ENCODE measurements at regions not wholly inside any gene's neighbourhood (a gene's known extent, or its start where the extent isn't known, plus 50 kb on each side); places are given as distances from the start of the nearest gene placed in this dataset.

DNA sequence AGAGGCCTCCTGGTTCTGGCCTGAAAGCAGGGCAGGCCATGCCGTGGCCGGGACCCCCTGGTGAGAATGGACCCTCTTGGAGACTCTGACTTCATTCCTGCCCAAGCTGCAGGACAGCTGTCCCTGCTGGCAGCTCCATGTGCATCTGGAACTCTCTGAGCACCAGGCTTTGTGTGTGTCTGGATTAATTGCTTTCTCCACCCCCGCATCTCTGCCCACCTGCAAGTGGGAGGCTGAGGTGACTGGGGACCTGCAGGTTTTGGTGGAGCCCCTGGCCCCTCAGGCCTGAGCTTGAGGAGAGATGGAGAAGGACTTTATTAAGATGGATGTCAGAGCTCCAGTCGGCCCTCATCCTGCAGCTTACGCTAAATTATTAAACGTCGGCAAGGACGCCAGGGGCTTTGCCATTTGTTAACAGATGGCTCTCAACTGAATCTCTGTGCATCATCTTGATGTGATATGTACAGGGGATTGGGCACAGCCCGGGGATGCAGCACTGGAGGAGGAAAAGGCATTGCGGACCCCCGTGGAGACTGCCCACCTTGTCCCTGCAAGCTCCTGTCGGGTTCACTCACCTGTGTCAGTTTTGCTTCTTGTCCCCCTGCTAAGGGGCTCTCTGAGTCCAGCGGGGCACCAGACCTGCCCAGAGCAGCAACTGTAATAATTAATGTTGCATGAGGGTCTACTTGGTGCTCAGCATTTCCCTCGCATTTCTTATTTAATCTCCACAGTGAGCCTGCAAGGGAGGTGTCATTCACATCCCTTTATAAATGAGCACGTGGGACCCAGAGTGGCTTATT is 154.1 kb upstream of the RPL38 start:
- Histone ChIP-seq H3K4me3 (no peak overlapping the region), H3K4me1 (no peaks in the 10 kb centered on the region), H3K27me3 (peaks cover 0 to 80% (median 62%) of the 10 kb centered on the region in 7 donors), H3K9me3 (no peaks in the 10 kb centered on the region), H3K27ac (no peak overlapping the region), H3K36me3 (no peaks in the 10 kb centered on the region)
- ATAC-seq (no peak), DNase-seq (no peak)
- 80 to 82% methylated on average over 15 of the region's 15 CpGs for WGBS, 2 donors
- TF ChIP-seq, protein P1, sequence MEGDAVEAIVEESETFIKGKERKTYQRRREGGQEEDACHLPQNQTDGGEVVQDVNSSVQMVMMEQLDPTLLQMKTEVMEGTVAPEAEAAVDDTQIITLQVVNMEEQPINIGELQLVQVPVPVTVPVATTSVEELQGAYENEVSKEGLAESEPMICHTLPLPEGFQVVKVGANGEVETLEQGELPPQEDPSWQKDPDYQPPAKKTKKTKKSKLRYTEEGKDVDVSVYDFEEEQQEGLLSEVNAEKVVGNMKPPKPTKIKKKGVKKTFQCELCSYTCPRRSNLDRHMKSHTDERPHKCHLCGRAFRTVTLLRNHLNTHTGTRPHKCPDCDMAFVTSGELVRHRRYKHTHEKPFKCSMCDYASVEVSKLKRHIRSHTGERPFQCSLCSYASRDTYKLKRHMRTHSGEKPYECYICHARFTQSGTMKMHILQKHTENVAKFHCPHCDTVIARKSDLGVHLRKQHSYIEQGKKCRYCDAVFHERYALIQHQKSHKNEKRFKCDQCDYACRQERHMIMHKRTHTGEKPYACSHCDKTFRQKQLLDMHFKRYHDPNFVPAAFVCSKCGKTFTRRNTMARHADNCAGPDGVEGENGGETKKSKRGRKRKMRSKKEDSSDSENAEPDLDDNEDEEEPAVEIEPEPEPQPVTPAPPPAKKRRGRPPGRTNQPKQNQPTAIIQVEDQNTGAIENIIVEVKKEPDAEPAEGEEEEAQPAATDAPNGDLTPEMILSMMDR (IDR thresholded peaks at IDR 0.05) = no peak
- intact Hi-C loops (cut with DNase I) = loop anchor here in 2 of 10 donors (10.0 kb wide), 2 partner anchors 55 to 65 kb away; no protein-coding TSS in a partner anchor

DNA sequence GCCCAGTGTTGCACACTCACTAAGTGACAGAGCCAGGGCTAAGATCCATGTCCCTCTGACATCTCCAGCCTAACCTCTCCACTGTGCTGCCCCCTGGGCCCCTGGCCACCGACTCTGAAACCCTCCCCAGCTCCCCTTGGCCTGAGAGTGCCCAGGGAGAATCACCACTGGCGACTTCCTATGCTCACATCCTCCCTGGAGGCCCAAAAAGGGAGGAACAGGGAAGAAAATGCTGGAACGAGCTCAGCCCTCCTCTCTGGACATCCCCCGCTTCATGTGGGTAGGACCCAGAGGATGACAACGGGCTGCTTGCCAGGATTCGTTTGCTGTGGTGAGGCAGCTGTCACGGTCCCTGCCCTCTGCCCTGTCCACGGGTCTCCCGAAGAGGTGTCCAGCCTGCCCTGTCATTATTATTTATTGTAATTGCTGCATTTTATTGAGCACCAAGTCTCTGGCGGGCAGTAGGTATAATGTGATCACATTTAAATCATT is 153.5 kb upstream of the RPL38 start:
- Histone ChIP-seq H3K4me1 (no peaks in the 10 kb centered on the region), H3K27ac (no peak overlapping the region), H3K36me3 (no peaks in the 10 kb centered on the region), H3K27me3 (peaks cover 0 to 85% (median 64%) of the 10 kb centered on the region in 7 donors), H3K4me3 (no peak overlapping the region), H3K9me3 (no peaks in the 10 kb centered on the region)
- intact Hi-C loops (cut with DNase I) = loop anchor here in 2 of 10 donors (10.0 kb wide), 2 partner anchors 55 to 65 kb away; no protein-coding TSS in a partner anchor
- TF ChIP-seq, protein P1 (IDR thresholded peaks at IDR 0.05) = no peak
- 38 to 50% methylated on average over 10 of the region's 10 CpGs for WGBS, 2 donors
- no peak for DNase-seq
- no peak for ATAC-seq

DNA sequence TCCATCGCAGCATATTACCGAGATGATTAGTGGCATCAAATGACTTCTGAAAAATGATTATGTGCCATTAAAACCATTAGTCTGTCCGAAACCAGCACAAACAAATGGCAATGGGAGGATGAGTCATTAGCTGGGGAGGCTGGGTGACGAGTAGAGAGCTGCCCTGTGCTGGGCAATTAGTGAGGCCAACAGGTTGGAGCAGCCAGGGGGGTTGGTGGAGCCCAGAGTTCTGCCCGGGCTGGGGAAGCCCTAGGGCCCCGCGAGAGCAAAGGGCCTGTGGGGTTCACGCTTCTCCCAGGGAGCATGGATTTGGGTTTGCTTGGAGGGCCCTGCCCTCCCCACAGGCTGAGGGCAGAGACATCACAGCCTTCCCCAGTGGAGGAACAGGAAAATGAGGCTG is 152.1 kb upstream of the RPL38 start:
- Histone ChIP-seq H3K36me3 (no peaks in the 10 kb centered on the region), H3K4me3 (no peak overlapping the region), H3K4me1 (no peaks in the 10 kb centered on the region), H3K27me3 (peaks cover 0 to 83% (median 76%) of the 10 kb centered on the region in 7 donors), H3K9me3 (no peaks in the 10 kb centered on the region), H3K27ac (no peak overlapping the region)
- WGBS, 2 donors = 83 to 84% methylated on average over 8 of the region's 8 CpGs
- DNase-seq (no peak), ATAC-seq (no peak)
- TF ChIP-seq, protein P1 (IDR thresholded peaks at IDR 0.05) = no peak
- intact Hi-C loops (cut with DNase I) = no loop called here

DNA sequence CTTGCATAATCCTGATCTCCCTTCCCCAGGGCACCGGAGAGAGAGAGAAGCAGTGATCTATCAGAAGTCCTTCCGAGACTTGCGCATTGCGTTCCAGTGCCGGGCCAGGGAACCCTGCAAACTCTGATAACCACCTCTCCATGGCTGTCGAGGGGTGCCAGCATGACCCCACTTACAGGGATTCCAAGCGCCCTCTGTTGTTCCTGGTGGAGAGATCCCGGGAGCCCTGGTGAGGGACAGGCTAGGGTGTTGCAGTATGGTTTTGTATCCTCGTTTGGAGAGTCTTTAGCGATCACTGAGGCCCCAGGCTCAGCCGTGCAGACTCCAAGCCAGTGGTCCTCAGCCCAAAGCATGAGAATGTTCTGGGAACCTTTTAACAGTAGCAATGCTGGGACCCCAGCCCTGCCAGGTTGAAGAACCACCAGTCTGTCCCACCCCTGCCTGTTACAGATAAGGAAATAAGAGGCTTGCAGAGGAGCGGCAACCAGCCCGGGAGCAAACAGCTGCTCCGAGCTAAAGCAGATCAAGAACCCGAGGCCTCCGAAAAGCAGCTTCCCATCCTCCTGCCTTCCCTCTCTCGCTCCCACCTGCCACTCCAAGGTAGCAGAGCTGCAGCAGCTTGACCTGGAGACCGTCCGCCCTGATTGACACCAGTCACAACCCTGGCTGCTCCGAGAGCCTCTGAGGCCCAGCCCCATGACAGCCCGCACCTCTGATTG is 150.3 kb upstream of the RPL38 start:
- peaks cover 0 to 89% (median 86%) of the 10 kb centered on the region in 7 donors for H3K27me3 ChIP-seq
- intact Hi-C loops (cut with DNase I) = no loop called here
- DNase-seq (no peak), ATAC-seq (no peak)
- peaks cover 0 to 5% (median 0%) of the 10 kb centered on the region in 11 donors for H3K9me3 ChIP-seq
- H3K36me3 ChIP-seq = no peaks in the 10 kb centered on the region
- no peaks in the 10 kb centered on the region for H3K4me1 ChIP-seq
- 37 to 41% methylated on average over 21 of the region's 21 CpGs for WGBS, 2 donors
- TF ChIP-seq, protein P1 (IDR thresholded peaks at IDR 0.05) = no peak
- no peak overlapping the region for H3K4me3 ChIP-seq
- H3K27ac ChIP-seq = no peak overlapping the region
